HFFc6 (cell line): ENCODE measurements at regions not wholly inside any gene's neighbourhood (a gene's known extent, or its start where the extent isn't known, plus 50 kb on each side); places are given as distances from the start of the nearest gene placed in this dataset.

Experiments used
- DNase-seq: peaks from one replicate; pipeline ENCODE4 v3.0.0-alpha.2; 2018
- H3K27ac Mint-ChIP-seq: 2 replicates; pipeline ENCODE4 v1.8.0; 2020; ENCODE audit warnings: mild to moderate bottlenecking, mixed read lengths
- H3K27me3 Mint-ChIP-seq: 2 replicates; pipeline ENCODE4 v1.8.0; 2021; ENCODE audit warnings: mild to moderate bottlenecking, moderate library complexity, mixed read lengths; ENCODE audit not compliant: insufficient read depth
- H3K36me3 Mint-ChIP-seq: 2 replicates; pipeline ENCODE4 v1.8.0; 2021; ENCODE audit warnings: low read depth, mixed read lengths
- H3K4me1 Mint-ChIP-seq: 2 replicates; pipeline ENCODE4 v1.8.0; 2020; ENCODE audit warnings: low read depth, mixed read lengths
- H3K4me3 Mint-ChIP-seq: 2 replicates; pipeline ENCODE4 v1.8.0; 2020; ENCODE audit warnings: mild to moderate bottlenecking, moderate library complexity, mixed read lengths
- H3K9me3 Mint-ChIP-seq: 2 replicates; pipeline ENCODE4 v1.8.0; 2020; ENCODE audit warnings: mild to moderate bottlenecking, mixed read lengths
- CTCF ChIP-seq: fragments of 200-600 bp; sonication (generic); IDR thresholded peaks from 2 replicates; pipeline ENCODE4 v1.5.0; 2021; ENCODE audit warnings: antibody characterized with exemption, mild to moderate bottlenecking

- TF ChIP-seq CTCF: no peak
- H3K4me1 Mint-ChIP-seq: peaks cover 10% of the 10 kb centered on the region
- no peak overlapping the region for H3K4me3 Mint-ChIP-seq
- no peaks in the 10 kb centered on the region for H3K9me3 Mint-ChIP-seq
- DNase-seq: no peak
- H3K27me3 Mint-ChIP-seq: peaks cover 2% of the 10 kb centered on the region; the same call in 1 of the 2 replicates
- H3K27ac Mint-ChIP-seq: no peak overlapping the region
- no peaks in the 10 kb centered on the region for H3K36me3 Mint-ChIP-seq
Measured at GRCh38 chr5:91472631-91473030, 89.5 kb upstream of the ARRDC3 start.

GRCh38 chr5:91469517-91470165, 86.5 kb upstream of the ARRDC3 start:
- no peaks in the 10 kb centered on the region; the same call in 1 of the 2 replicates for H3K27me3 Mint-ChIP-seq
- no peak for TF ChIP-seq CTCF
- no peak for DNase-seq
- peaks cover 10% of the 10 kb centered on the region for H3K4me1 Mint-ChIP-seq
- peak overlapping the region; percentile 49; the same call in 1 of the 2 replicates for H3K4me3 Mint-ChIP-seq
- H3K27ac Mint-ChIP-seq: no peak overlapping the region
- H3K9me3 Mint-ChIP-seq: no peaks in the 10 kb centered on the region
- H3K36me3 Mint-ChIP-seq: no peaks in the 10 kb centered on the region

GRCh38 chr5:91468651-91469422, 85.7 kb upstream of the ARRDC3 start:
- Mint-ChIP-seq H3K27ac (no peak overlapping the region), H3K9me3 (no peaks in the 10 kb centered on the region), H3K27me3 (no peaks in the 10 kb centered on the region; the same call in 1 of the 2 replicates), H3K4me3 (peak overlapping the region; percentile 49; the same call in 1 of the 2 replicates), H3K4me1 (peaks cover 10% of the 10 kb centered on the region), H3K36me3 (no peaks in the 10 kb centered on the region)
- no peak for DNase-seq
- TF ChIP-seq CTCF: no peak

- peaks cover 10% of the 10 kb centered on the region for H3K4me1 Mint-ChIP-seq
- no peak for TF ChIP-seq CTCF
- no peaks in the 10 kb centered on the region for H3K9me3 Mint-ChIP-seq
- no peak overlapping the region for H3K4me3 Mint-ChIP-seq
- no peaks in the 10 kb centered on the region for H3K36me3 Mint-ChIP-seq
- no peak overlapping the region for H3K27ac Mint-ChIP-seq
- no peaks in the 10 kb centered on the region for H3K27me3 Mint-ChIP-seq
- no peak for DNase-seq
Measured at GRCh38 chr5:91464886-91465646, 81.9 kb upstream of the ARRDC3 start.

- no peaks in the 10 kb centered on the region for H3K36me3 Mint-ChIP-seq
- DNase-seq: no peak
- H3K27ac Mint-ChIP-seq: no peak overlapping the region
- no peak overlapping the region for H3K4me3 Mint-ChIP-seq
- H3K4me1 Mint-ChIP-seq: no peaks in the 10 kb centered on the region
- H3K9me3 Mint-ChIP-seq: no peaks in the 10 kb centered on the region
- TF ChIP-seq CTCF: no peak
- no peaks in the 10 kb centered on the region; the same call in 1 of the 2 replicates for H3K27me3 Mint-ChIP-seq
Measured at GRCh38 chr5:91457681-91458058, 74.6 kb upstream of the ARRDC3 start.
